ENCODE measurements at regions not wholly inside any gene's neighbourhood (a gene's known extent, or its start where the extent isn't known, plus 50 kb on each side); places are given as distances from the start of the nearest gene placed in this dataset.
"Not testable (repeated sequence)": the region's sequence is repeated elsewhere in the genome, so short reads cannot be mapped to it uniquely, and the experiment has no call there.

DNA sequence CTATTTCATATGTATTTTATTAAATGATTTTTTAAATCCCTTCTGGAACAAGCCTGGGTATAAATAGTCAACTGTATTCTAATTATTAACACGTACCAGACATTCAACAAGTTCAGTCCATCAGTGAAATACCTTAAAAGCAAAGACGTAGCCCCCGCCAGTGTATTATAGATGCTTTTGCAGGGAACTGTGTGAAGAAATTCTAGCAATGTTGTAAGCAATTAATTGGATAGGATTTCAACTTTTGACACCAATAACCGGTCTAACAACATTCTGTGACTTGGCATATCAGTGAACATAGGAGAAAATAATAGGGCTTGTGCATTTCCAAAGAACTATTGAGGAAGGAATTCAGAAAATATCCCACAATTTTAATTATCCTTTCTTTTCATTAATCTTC lies 67.2 kb upstream of the TGFBR2 start:
- TF ChIP-seq, protein P1, sequence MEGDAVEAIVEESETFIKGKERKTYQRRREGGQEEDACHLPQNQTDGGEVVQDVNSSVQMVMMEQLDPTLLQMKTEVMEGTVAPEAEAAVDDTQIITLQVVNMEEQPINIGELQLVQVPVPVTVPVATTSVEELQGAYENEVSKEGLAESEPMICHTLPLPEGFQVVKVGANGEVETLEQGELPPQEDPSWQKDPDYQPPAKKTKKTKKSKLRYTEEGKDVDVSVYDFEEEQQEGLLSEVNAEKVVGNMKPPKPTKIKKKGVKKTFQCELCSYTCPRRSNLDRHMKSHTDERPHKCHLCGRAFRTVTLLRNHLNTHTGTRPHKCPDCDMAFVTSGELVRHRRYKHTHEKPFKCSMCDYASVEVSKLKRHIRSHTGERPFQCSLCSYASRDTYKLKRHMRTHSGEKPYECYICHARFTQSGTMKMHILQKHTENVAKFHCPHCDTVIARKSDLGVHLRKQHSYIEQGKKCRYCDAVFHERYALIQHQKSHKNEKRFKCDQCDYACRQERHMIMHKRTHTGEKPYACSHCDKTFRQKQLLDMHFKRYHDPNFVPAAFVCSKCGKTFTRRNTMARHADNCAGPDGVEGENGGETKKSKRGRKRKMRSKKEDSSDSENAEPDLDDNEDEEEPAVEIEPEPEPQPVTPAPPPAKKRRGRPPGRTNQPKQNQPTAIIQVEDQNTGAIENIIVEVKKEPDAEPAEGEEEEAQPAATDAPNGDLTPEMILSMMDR (conservative IDR thresholded peaks at IDR 0.05), result no peak
- TF ChIP-seq ZFX (IDR thresholded peaks at IDR 0.05), result no peak
- no peak overlapping the region for H3K27ac ChIP-seq

DNA sequence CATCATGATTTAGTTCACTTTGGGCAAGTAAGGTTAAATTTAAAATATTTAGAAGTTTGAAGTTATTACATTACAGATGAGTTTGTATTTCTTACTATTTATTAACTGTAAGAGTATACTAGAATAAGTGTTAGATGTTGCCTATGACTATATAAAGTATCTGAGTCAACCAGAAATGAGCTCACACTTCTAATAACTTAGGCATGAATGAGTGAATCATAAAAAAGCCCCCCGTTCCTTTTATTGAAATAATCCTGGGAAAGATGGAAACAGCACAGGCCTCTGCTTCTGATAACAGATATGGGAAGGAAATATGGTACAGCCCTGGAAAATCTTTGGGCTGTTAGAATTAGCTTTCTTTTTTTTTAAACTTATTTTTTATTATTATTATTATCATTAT lies 66.6 kb upstream of the TGFBR2 start:
- H3K27ac ChIP-seq, result no peak overlapping the region
- no peak for TF ChIP-seq ZFX (IDR thresholded peaks at IDR 0.05)
- TF ChIP-seq, protein P1 (conservative IDR thresholded peaks at IDR 0.05), result no peak

DNA sequence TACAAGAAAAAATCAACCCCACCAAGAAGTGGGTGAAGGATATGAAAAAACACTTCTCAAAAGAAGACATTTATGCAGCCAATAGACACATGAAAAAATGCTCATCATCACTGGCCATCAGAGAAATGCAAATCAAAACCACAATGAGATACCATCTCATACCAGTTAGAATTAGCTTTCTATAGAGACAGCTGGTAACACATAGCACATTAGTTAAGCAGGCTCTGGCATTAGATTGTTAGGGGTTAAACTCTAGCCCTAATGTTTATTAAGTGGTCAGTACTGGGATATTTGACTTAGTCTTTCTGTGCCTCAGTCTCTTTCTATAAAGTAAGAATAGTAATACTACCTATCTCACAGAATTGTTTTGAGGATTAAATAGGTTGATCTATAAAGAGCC lies 65.2 kb upstream of the TGFBR2 start:
- H3K27ac ChIP-seq, result not testable (repeated sequence)

DNA sequence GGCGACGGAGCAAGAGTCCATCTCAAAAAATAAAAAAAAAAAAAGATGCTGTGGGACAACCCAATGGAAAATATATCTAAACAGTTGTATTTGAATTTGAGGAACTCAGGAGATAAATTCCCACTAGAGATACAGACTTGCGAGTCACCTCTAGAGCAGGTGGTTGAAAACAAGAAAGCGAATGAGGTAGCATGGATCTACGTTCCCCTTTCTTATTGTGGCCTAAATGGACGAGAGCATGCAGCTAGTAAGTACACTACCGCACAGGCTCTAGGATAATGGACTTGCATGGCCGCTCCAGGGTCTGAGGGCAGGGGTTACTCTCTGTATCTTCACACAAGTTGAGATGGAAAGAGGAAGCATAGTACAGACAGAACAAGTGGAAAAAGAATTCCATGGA lies 63.5 kb upstream of the TGFBR2 start:
- no peak overlapping the region for H3K27ac ChIP-seq
- TF ChIP-seq ZFX (IDR thresholded peaks at IDR 0.05), result no peak
- TF ChIP-seq, protein P1 (conservative IDR thresholded peaks at IDR 0.05), result no peak

DNA sequence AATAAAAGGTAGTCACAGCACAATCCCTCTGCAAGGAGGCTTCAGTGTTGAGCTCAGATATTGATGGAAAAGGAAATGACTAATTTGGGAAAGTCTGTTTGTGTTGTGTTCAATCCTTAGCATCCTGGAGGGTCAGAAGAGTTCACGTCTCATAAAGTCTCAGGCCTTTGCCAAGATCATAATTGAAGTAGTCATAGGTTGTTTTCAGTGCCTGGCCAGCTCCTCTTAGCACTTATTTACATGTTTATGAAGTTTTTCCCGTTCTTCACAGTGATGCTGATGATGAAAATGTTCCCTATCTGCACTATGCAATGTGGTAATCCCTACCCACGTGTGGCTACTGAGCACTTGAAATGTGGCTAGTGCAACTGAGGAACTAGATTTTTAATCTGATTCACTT lies 61.6 kb upstream of the TGFBR2 start:
- no peak overlapping the region for H3K27ac ChIP-seq
- no peak for TF ChIP-seq ZFX (IDR thresholded peaks at IDR 0.05)
- TF ChIP-seq, protein P1 (conservative IDR thresholded peaks at IDR 0.05), result no peak

DNA sequence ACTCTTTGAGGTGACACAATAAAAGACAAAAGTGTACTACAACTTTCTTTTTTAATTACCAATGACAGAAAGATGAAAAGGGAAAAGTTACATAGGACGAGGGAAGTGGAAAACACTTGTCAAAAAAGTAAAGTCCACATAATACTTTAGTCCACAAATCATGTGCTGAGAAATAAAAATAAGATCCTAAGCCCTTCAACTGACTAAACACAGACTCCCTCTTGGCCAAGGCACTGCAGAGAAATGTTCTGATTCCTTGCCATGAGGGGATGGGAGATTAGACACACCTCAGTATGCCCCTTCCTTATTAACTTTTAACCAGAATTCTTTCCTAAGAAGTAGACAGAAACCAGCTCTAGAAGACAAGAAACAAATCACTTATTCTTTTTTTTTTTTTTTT lies 59.5 kb upstream of the TGFBR2 start:
- TF ChIP-seq, protein P1 (conservative IDR thresholded peaks at IDR 0.05), result no peak
- TF ChIP-seq ZFX (IDR thresholded peaks at IDR 0.05), result no peak
- H3K27ac ChIP-seq, result no peak overlapping the region

DNA sequence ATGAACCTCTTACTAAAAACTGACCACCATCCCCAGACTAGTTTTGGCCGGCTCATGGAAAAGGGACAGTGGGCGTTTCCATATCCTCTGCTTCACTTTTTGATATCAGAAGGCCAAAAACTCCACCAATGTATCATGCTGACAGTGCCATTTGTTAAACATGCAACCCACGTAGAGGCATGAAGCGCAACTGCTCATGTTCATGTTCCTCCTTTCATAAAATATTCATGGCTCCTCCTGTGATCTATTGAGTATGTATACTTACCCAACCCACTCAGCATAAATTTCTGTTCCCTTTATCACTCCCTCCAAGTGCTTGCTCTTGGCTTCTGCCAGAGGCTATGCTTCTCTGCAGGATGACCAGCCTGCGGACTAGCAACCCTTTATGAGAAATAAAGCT lies 58.7 kb upstream of the TGFBR2 start:
- no peak for TF ChIP-seq ZFX (IDR thresholded peaks at IDR 0.05)
- TF ChIP-seq, protein P1 (conservative IDR thresholded peaks at IDR 0.05), result no peak
- H3K27ac ChIP-seq, result no peak overlapping the region

DNA sequence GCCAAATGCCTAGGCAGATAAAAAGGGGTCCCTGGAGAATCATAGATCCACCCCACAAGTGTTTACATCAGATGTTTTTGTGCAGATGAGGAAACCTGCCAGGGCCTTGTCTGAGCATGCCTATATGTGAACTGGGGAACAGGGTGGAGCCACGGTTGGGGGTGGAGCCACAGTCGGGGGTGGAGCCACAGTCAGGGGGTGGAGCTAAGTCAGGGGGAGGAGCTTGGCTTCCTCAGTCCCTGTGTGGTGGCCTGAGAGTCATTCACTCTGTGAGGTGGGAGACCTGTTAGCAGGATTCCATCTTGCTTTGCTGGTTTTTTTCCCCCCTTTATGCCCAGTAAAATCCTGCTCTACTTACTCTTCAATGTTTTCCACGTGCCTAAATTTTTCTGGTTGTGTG lies 57.8 kb upstream of the TGFBR2 start:
- TF ChIP-seq, protein P1 (conservative IDR thresholded peaks at IDR 0.05), result no peak
- TF ChIP-seq ZFX (IDR thresholded peaks at IDR 0.05), result no peak
- H3K27ac ChIP-seq, result no peak overlapping the region
